ENCODE measurements at regions not wholly inside any gene's neighbourhood (a gene's known extent, or its start where the extent isn't known, plus 50 kb on each side); places are given as distances from the start of the nearest gene placed in this dataset.
A peak's percentile ranks its signal among the peaks of the same experiment; 100 is the strongest.

DNA sequence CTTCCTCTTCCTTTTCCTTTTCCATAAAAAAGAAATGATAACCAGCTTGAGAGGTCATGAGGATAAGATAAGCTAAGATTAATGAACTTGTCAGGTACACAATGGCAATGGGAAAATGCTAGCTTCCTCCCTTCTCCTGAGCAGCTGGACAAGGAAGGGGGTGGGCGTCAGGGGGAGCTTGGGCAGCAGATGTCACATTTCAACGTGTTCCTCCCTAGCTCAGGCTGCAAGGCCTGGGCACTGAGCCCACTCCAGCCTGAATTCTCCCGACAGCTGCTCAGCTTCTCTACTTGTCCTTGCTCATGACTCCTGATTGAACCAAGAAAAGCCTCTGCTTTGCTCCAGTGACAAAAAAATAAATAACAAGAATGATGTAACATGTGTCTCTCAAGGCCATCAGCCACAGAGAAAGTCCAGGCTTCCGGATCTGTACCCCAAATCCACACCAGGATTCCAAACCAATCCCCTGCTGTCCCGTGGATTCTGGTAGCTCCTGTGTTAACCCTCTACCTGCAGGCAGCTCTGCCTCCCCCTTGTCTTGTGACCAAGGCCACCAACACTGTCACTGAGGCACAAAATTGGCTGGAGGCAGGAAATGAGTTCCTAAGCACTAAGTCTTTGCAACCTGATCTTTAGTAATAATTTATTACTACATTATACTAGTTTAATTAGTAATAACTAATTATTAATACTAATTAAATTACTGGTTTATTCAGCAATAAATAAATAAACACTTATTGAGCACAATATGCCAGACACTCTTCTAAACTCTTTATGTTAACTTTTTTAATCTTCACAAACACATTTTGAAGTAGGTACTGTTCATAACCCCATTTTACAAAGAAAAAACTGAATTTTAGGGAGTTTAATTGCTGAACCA is 146.5 kb downstream of the CCDC34 start:
- H3K9me3 ChIP-seq (ENCODE audit: control insufficient read depth, low read length, poor library complexity, severe bottlenecking): no peaks in the 10 kb centered on the region
- H3K27ac Mint-ChIP-seq: no peak overlapping the region
- peaks cover 50% of the 10 kb centered on the region for H3K27me3 Mint-ChIP-seq
- DNase-seq (no peak), ATAC-seq (no peak)
- H3K4me3 Mint-ChIP-seq: no peak overlapping the region
- no peaks in the 10 kb centered on the region for H3K36me3 Mint-ChIP-seq (ENCODE audit: low read depth)
- no peaks in the 10 kb centered on the region for H3K4me1 Mint-ChIP-seq

DNA sequence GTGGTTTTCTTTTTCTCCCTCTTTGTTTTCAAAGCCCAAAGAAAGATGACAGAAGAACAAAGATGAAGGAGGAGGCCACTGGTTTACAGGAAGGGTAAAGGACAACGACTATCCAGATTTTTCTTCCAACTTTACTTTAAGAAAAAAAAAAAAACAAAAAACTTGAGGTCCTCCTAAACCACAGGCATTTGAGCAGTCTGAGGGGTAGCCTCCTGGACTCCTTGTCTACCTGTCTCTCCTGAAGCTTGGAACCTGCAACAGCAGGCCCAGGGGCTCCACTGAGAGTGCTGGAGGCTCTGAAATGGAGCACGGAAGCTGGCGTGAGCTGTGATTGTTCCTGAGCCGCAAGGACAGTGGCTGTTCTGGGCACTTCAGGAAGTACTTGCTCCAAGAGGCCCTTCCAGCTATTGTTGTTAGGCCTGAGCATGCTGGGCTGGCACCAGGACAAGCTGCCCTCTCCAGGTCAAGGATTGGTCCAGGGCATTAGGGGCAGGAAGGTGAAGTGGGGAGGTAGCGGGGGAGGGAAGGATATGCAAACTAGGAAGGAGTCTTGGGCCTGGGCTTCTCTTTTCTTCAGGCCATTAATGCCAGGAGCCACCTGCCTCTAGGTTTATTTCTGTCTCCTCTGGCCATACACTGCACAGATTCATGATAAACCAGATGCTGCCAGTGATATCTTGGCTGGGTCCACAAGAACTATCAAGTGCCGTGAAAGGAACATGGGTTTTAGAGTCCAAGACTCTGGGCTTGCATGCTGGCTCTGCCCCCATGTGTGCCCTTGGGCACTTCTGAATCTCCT is 147.3 kb downstream of the CCDC34 start:
- H3K4me1 Mint-ChIP-seq: no peaks in the 10 kb centered on the region
- no peak for DNase-seq
- H3K9me3 ChIP-seq (ENCODE audit: control insufficient read depth, low read length, poor library complexity, severe bottlenecking): no peaks in the 10 kb centered on the region
- no peak overlapping the region for H3K4me3 Mint-ChIP-seq
- H3K27ac Mint-ChIP-seq: no peak overlapping the region
- H3K36me3 Mint-ChIP-seq (ENCODE audit: low read depth): no peaks in the 10 kb centered on the region
- no peak for ATAC-seq
- peaks cover 52% of the 10 kb centered on the region for H3K27me3 Mint-ChIP-seq

DNA sequence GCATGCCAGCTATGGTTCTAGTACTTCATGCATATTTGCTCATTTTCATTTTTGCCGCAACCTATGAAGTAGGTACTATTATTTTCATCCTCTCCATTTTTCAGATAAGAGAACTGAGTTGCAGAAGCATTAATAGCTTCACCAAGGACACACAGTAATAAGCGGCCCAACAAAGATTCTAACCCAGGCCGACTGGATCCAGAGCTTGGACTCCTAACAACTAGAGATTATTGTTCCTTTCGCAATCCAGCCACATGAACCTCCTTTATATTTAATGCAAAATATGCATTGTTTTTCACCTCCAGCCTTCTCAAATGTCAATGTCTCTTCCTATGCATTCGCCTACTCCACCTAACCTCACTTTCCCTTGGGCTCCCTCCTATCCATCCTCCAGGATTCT is 148.3 kb downstream of the CCDC34 start:
- Mint-ChIP-seq H3K27ac (no peak overlapping the region), H3K4me3 (no peak overlapping the region), H3K27me3 (peaks cover 55% of the 10 kb centered on the region), H3K36me3 (ENCODE audit: low read depth) (no peaks in the 10 kb centered on the region), H3K4me1 (no peaks in the 10 kb centered on the region)
- no peaks in the 10 kb centered on the region for H3K9me3 ChIP-seq (ENCODE audit: control insufficient read depth, low read length, poor library complexity, severe bottlenecking)
- DNase-seq (no peak), ATAC-seq (no peak)

DNA sequence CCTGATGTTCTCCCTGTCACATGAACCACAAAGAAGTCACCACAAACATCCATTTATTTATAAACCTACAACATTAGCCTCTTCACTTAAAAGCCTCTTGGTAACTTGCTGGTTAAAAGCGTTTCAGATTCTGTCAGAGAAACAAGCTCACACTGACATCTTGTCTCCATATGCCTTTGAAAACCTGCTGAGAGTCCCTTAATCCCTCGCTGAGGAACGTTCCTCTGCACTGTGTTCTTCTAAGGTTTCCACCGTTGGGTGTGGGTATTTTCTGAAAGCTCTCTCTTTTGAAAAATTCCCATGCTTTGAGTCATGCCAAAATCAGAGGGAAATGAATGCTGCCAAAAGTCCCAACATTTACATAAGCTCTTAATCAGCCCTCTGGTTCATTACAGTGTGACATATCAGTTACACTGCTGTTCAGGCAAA is 149.8 kb downstream of the CCDC34 start:
- H3K27me3 Mint-ChIP-seq: peaks cover 60% of the 10 kb centered on the region
- H3K27ac Mint-ChIP-seq: no peak overlapping the region
- H3K9me3 ChIP-seq (ENCODE audit: control insufficient read depth, low read length, poor library complexity, severe bottlenecking): no peaks in the 10 kb centered on the region
- H3K4me3 Mint-ChIP-seq: no peak overlapping the region
- DNase-seq: no peak
- H3K36me3 Mint-ChIP-seq (ENCODE audit: low read depth): no peaks in the 10 kb centered on the region
- ATAC-seq: no peak
- no peaks in the 10 kb centered on the region for H3K4me1 Mint-ChIP-seq

DNA sequence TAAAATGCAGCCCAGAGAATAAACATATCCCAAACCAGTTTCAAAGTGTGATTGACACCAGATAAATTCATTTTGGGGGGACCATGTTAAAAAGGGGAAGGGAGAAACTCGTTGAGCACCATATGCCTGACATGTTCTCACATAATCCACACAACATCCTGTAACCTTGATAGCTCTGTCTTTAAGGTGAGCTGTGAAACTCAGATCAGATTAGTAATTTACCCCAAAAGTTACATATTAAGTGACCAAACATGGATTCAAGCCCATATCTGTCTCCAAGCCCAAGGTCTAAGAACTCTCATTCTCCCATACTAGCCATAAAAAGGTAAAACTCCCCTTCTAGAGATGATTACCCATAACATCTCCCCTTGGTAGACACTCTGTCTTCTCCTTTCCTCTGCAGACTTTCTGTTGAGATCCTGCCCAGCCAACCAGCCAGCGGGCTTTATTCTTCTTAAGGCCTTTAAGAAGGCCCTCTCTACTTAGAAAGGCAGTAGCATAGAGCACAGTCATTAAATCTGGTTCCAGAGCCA is 150.7 kb downstream of the CCDC34 start:
- no peaks in the 10 kb centered on the region for H3K9me3 ChIP-seq (ENCODE audit: control insufficient read depth, low read length, poor library complexity, severe bottlenecking)
- ATAC-seq (no peak), DNase-seq (no peak)
- peaks cover 55% of the 10 kb centered on the region for H3K27me3 Mint-ChIP-seq
- no peaks in the 10 kb centered on the region for H3K4me1 Mint-ChIP-seq
- H3K36me3 Mint-ChIP-seq (ENCODE audit: low read depth): no peaks in the 10 kb centered on the region
- H3K4me3 Mint-ChIP-seq: no peak overlapping the region
- peak overlapping the region; percentile 39 for H3K27ac Mint-ChIP-seq

DNA sequence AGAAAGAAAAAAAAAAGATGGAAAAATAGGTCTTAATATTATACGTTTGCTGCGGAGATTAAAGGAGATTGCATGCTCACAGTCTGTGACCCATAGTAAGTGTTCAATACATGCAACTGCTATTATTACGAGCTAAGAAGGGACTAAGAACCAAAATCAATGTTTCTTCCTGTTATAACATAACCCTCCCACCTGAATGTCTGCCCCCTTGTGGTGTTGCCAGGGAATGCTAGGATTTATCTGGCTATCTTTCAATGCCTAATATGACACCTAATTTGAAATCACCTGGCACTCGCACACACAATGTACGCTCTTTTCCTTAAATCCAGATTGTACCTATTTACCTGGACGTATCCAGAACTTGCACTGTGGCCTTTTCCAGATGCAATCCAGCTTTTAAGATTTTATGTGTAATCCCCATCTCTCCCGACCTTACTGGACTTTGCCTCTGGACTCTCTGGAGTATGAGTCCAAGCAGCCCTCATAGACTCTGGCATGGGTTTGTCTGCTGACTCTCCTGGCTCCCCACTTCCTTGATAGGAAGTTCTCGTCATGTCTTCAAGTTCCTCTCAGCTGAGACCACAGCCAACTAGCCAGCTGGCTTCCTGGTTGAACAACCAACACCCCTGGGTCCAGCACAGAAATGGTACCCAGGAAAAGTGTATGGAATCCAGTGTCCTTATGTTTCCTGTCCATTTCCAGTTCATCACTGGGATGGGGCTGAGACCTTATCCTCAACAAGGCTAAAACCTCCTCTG is 151.5 kb downstream of the CCDC34 start:
- Mint-ChIP-seq H3K27ac (peak overlapping the region; percentile 39), H3K4me3 (no peak overlapping the region), H3K27me3 (peaks cover 53% of the 10 kb centered on the region), H3K36me3 (ENCODE audit: low read depth) (no peaks in the 10 kb centered on the region), H3K4me1 (no peaks in the 10 kb centered on the region)
- DNase-seq (no peak), ATAC-seq (no peak)
- no peaks in the 10 kb centered on the region for H3K9me3 ChIP-seq (ENCODE audit: control insufficient read depth, low read length, poor library complexity, severe bottlenecking)

DNA sequence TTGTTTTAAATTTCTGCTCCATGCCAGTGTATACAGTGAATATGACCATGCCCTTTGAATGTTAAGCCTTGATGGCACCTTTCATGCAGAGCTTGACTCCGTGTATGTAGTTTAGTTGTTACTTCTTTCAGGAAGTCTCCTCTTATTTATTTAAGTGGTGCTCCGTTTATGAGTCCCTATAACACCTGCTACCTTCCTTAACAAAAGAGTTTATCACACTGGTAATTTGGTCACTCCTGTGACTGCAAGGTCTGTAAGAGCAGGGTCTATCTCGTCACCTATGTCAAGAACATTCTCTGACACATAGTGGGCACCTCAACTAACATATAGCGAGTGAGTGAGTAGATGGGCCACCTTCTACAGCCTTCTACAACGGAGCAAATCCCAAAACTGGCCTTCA is 152.5 kb downstream of the CCDC34 start:
- DNase-seq: no peak
- Mint-ChIP-seq H3K4me1 (no peaks in the 10 kb centered on the region), H3K36me3 (ENCODE audit: low read depth) (no peaks in the 10 kb centered on the region), H3K4me3 (no peak overlapping the region), H3K27ac (no peak overlapping the region), H3K27me3 (peaks cover 48% of the 10 kb centered on the region)
- H3K9me3 ChIP-seq (ENCODE audit: control insufficient read depth, low read length, poor library complexity, severe bottlenecking): no peaks in the 10 kb centered on the region
- ATAC-seq: no peak

DNA sequence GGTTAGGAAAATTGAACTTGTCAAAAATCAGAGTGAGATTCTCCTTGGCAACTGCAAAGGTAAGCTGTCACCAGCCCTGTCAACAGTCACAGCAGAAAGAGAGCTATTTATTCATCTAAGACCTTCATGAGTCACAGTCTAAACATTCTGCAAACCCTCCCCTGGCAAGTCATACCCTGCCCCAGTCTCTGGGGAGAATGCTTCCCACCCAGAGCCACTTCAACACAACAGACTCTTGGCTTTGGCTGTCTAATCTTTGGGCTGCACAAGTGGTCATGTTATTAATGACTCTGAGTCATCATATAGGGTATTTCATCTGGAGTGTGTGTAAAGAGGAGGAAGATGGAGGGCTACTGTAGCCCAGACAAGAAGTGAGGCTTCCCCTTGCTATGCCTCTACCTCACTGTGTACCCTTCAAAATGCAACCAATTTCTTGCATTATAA is 153.4 kb downstream of the CCDC34 start:
- DNase-seq: no peak
- H3K9me3 ChIP-seq (ENCODE audit: control insufficient read depth, low read length, poor library complexity, severe bottlenecking): no peaks in the 10 kb centered on the region
- Mint-ChIP-seq H3K27me3 (peaks cover 41% of the 10 kb centered on the region), H3K27ac (no peak overlapping the region), H3K4me1 (no peaks in the 10 kb centered on the region), H3K36me3 (ENCODE audit: low read depth) (no peaks in the 10 kb centered on the region), H3K4me3 (no peak overlapping the region)
- ATAC-seq: no peak

DNA sequence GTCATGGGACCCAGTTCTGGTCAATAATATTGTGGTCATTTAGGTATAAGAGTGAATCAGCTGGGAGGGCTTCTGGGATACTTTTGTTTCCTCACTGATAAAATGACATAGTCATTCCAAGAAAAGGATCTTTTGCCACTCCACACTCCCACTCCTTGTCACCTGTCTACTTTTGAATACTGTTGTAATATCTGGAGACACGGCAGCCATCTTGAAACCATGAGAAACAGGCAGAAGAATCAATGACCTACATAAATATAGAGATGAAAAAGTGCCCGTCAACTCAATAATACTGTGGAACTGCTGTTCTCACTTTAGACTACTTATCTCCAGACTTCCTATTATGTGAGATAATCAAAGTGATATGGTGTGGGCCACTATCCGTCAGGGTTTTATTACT is 154.2 kb downstream of the CCDC34 start:
- Mint-ChIP-seq H3K4me1 (no peaks in the 10 kb centered on the region), H3K4me3 (no peak overlapping the region), H3K27ac (no peak overlapping the region), H3K27me3 (peaks cover 33% of the 10 kb centered on the region), H3K36me3 (ENCODE audit: low read depth) (no peaks in the 10 kb centered on the region)
- H3K9me3 ChIP-seq (ENCODE audit: control insufficient read depth, low read length, poor library complexity, severe bottlenecking): no peaks in the 10 kb centered on the region
- no peak for ATAC-seq
- DNase-seq: no peak

DNA sequence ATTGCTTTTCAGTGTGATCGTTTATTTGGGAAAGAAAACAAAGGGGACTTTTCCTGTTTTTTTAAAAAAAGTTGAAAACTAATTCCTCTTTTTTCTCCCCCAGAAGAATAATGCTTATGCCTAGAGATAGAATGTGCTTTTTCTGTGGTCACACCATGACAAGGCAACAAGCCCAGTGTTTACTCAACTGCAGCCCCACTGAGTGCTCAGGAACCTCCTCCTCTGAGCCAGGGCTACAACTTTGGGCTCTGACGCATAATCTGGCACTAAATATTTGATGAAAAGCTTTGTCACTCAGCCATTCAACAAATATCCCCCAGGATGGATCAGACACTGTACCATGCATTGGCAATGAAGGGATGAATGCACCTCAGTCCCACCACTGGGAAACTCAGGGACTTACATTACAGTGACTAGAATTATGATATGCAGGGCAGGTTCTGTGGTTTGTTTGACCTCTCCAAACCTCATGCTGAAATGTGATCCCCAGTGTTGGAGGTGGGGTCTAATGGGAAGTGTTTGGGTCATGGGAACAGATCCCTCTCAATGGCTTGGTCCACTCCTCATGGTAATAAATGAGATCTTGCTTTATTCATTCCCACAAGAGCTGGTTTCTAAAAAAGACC is 155.9 kb downstream of the CCDC34 start:
- ATAC-seq: no peak
- H3K27me3 Mint-ChIP-seq: peaks cover 29% of the 10 kb centered on the region
- no peak for DNase-seq
- H3K36me3 Mint-ChIP-seq (ENCODE audit: low read depth): no peaks in the 10 kb centered on the region
- no peak overlapping the region for H3K4me3 Mint-ChIP-seq
- H3K27ac Mint-ChIP-seq: no peak overlapping the region
- no peaks in the 10 kb centered on the region for H3K4me1 Mint-ChIP-seq
- no peaks in the 10 kb centered on the region for H3K9me3 ChIP-seq (ENCODE audit: control insufficient read depth, low read length, poor library complexity, severe bottlenecking)

DNA sequence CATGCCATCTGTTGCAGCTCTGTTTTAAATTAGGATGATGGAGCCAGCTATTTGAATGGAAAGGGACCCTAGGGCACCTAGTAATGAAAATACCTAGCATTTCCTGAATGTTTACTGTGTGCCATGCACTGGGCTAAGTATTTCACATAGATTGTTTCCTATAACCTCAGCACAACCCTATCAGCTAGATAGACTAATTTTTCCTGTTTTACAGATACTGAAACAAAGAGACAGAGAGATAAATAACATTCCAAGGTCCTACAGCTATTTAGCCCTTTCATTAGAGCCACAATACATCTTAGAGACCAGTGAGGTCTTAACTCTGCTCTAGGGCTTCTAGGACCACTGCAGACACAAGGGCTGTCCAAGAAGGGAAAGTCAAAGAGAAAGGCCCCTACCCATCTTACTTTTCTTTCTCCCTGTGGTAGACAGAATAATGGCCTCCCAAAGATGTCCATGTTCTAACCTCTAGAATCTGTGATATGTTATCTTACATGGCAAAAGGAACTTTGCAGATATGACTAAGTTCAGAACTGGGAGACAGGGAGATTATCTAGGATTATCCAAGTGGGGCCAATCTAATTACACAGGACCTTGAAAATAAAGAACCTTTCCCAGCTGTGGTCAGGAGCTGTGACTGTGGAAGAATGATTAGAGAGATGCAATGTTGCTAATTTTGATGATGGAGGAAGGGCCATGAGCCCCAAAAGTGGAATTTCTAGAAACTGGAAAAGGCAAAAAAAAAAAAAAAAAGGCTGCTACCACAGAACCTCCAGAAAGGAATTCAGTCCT is 157.0 kb downstream of the CCDC34 start:
- ATAC-seq (no peak), DNase-seq (no peak)
- no peak overlapping the region for H3K27ac Mint-ChIP-seq
- H3K4me3 Mint-ChIP-seq: no peak overlapping the region
- no peaks in the 10 kb centered on the region for H3K36me3 Mint-ChIP-seq (ENCODE audit: low read depth)
- H3K27me3 Mint-ChIP-seq: peaks cover 30% of the 10 kb centered on the region
- peaks cover 4% of the 10 kb centered on the region for H3K4me1 Mint-ChIP-seq
- H3K9me3 ChIP-seq (ENCODE audit: control insufficient read depth, low read length, poor library complexity, severe bottlenecking): no peaks in the 10 kb centered on the region

DNA sequence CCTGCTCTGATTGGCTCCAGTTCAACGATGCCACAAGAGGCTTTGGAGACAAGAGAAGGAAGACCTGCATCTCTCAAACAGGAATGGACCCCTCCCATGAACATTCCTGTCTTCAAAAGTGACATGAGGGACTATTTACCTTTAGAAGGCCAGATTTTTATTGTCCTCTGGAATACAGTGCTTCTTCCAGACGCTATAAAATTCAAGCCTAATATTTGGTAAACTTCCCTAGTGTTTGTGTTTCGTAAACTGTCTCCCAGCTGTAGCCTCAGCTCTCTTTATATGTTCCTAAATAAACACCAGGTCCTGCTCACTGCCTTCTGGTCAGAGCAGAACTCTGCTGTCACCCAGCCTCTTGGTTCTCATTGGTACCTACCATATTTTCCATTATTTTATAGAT is 157.8 kb downstream of the CCDC34 start:
- H3K9me3 ChIP-seq (ENCODE audit: control insufficient read depth, low read length, poor library complexity, severe bottlenecking): no peaks in the 10 kb centered on the region
- Mint-ChIP-seq H3K36me3 (ENCODE audit: low read depth) (no peaks in the 10 kb centered on the region), H3K27me3 (peaks cover 26% of the 10 kb centered on the region), H3K27ac (no peak overlapping the region), H3K4me1 (peaks cover 4% of the 10 kb centered on the region), H3K4me3 (no peak overlapping the region)
- DNase-seq: no peak
- ATAC-seq: no peak
